ENCODE measurements at regions not wholly inside any gene's neighbourhood (a gene's known extent, or its start where the extent isn't known, plus 50 kb on each side); places are given as distances from the start of the nearest gene placed in this dataset.

DNA sequence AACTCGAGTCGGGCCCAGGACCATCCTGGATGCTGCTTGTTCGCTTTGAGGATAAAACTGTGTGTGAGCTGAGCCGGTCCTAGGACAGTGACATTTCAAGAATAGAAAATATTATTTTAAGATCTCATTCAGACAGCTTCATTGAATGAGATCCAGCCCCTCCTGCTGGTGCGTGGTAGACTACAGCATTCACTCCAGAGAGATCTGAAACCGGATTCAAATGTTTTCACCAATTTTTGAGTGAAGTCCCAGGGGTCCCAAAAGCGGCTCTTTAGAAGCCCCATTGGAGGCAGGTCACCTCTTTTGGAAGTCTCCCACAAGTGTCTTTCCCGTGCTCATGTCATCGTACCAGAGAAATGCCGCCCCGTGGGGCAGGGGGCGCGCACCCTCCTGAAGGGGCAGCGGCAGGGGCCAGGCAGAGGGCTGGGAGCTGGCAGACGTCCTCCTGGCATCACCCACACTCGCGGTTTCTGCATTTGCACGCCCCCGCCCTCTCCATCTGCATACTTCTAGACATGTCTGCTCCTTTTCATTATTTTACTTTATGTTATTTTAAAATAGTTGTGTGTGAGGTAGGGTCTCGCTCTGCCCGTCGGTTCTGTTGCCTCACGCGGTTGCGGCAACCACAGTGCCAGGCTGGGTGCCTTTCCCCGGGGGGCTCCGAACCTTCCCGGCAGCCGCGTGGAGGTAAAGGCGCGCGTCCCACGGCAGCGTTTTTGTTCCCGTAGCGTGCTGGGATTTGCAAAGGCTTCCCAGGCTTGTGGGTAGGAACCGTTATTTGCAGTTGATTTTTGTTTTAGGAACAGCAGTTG is 52.3 kb upstream of the DPYSL4 start:
- DNase-seq (ENCODE audit: insufficient read length, low spot score) (no peak), FAIRE-seq (no peak)
- TF ChIP-seq POU2F2 (IDR thresholded peaks at IDR 0.05; ENCODE audit: low read depth, low read length) (no peak), POLR2AphosphoS5 (IDR thresholded peaks at IDR 0.05; ENCODE audit: low read depth, low read length) (no peak), PAX5 (IDR thresholded peaks at IDR 0.05; ENCODE audit: insufficient read depth, low read length, severe bottlenecking) (no peak), SPI1 (IDR thresholded peaks at IDR 0.05; ENCODE audit: low read depth, low read length) (no peak), TAF1 (IDR thresholded peaks at IDR 0.05; ENCODE audit: low read depth, low read length) (no peak), POLR2A (IDR thresholded peaks at IDR 0.05; ENCODE audit: low read depth, low read length) (no peak)

DNA sequence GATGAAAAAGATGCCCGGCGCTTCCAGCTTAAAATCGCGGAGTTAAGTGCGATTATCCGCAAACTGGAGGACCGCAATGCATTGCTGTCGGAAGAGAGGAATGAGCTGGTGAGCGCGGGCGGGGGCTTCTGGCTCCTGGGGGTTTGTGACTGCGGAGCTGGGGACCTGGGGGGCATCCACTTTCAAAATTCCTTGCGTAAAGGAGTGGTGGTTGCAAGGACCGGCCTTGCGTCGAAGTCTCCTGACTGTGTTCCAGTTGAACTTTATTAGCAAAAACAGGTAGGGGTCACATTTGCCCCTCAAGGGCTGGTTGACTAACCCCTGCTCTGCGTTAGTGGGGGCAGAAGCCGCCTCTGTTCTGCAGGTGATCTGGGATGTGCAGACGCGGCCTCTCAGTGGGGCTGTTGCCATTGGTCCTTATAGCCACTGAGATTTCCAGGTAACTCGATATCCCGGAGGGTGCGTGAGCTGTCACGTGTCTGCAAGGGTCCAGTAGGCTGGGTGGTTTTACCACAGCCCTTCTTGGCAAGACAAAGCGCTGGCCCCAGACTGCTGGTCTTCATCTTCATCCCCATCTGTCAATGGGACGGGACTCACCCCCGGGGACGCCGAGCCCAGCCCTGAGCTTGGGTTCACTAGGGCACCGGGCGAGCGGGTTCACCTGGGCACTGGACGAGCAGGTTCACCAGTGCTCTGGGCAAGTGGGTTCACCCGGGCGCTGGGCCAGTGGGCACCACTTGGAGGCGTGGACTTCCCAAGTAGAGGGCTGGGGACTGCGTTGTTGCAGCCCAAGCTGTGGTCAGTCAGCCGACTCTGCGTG is 51.5 kb upstream of the DPYSL4 start:
- FAIRE-seq: no peak
- TF ChIP-seq TAF1 (IDR thresholded peaks at IDR 0.05; ENCODE audit: low read depth, low read length) (no peak), SPI1 (IDR thresholded peaks at IDR 0.05; ENCODE audit: low read depth, low read length) (no peak), PAX5 (IDR thresholded peaks at IDR 0.05; ENCODE audit: insufficient read depth, low read length, severe bottlenecking) (no peak), POLR2A (IDR thresholded peaks at IDR 0.05; ENCODE audit: low read depth, low read length) (no peak), POLR2AphosphoS5 (IDR thresholded peaks at IDR 0.05; ENCODE audit: low read depth, low read length) (no peak), POU2F2 (IDR thresholded peaks at IDR 0.05; ENCODE audit: low read depth, low read length) (no peak)
- no peak for DNase-seq (ENCODE audit: insufficient read length, low spot score)

DNA sequence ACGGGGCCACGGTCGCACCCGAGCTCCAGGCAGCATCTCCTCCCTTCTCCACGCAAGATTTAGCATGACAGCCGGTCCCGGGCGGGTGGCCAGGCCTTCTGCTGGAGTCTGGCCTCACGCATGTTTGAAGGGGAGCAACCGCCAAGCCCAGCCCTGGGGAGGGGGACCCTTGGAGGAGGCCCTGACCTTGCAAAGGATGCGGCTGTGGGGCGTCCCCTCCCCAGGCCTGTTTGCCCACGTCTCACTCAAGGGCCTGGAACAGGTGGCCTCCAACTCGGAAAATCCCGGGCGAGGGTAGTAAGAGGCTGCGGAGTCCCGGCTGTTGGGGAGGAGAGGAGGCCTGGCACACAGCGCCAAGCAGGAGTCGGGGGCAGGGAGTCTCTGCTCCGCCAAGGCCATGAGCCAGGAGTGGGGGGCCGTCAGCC is 50.6 kb upstream of the DPYSL4 start:
- TF ChIP-seq POLR2AphosphoS5 (IDR thresholded peaks at IDR 0.05; ENCODE audit: low read depth, low read length) (no peak), SPI1 (IDR thresholded peaks at IDR 0.05; ENCODE audit: low read depth, low read length) (no peak), POLR2A (IDR thresholded peaks at IDR 0.05; ENCODE audit: low read depth, low read length) (no peak), POU2F2 (IDR thresholded peaks at IDR 0.05; ENCODE audit: low read depth, low read length) (no peak), TAF1 (IDR thresholded peaks at IDR 0.05; ENCODE audit: low read depth, low read length) (no peak), PAX5 (IDR thresholded peaks at IDR 0.05; ENCODE audit: insufficient read depth, low read length, severe bottlenecking) (no peak)
- FAIRE-seq: no peak

DNA sequence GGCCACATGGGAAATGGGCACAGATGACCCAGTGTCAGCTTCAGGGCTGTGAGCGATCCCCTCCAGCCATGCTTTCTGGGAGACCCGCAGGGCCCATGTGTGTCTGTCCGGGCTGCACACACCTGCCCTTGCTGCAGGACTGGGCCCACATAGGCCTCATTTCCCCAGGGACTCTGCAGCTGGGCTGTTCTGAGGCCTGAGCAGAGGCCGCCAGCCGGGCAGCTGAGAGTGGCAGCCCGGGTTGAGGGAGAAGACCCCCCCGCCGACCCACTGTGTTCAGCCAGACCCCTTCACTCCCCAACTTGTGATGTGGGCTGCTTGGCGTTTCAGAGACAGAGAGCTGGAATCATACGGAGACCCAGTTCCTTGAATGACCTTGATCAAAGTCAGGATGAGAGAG is 50.1 kb upstream of the DPYSL4 start:
- TF ChIP-seq SPI1 (IDR thresholded peaks at IDR 0.05; ENCODE audit: low read depth, low read length) (no peak), PAX5 (IDR thresholded peaks at IDR 0.05; ENCODE audit: insufficient read depth, low read length, severe bottlenecking) (no peak), POLR2A (IDR thresholded peaks at IDR 0.05; ENCODE audit: low read depth, low read length) (no peak), POU2F2 (IDR thresholded peaks at IDR 0.05; ENCODE audit: low read depth, low read length) (no peak), TAF1 (IDR thresholded peaks at IDR 0.05; ENCODE audit: low read depth, low read length) (no peak), POLR2AphosphoS5 (IDR thresholded peaks at IDR 0.05; ENCODE audit: low read depth, low read length) (no peak)
- FAIRE-seq: no peak
- no peak for DNase-seq (ENCODE audit: insufficient read length, low spot score)

More for the DNA sequence above, 50.6 kb upstream of the DPYSL4 start:
- DNase-seq (ENCODE audit: insufficient read length, low spot score): no peak
